MM.1S (cell line): ENCODE measurements at regions not wholly inside any gene's neighbourhood (a gene's known extent, or its start where the extent isn't known, plus 50 kb on each side); places are given as distances from the start of the nearest gene placed in this dataset.

Source experiments
- DNase-seq: peaks from one replicate; pipeline ENCODE4 v3.0.0-alpha.2; 2015
- H2AFZ ChIP-seq: fragments of 300-600 bp; sonication (generic); 2 replicates; pipeline ENCODE4 v1.6.0; 2016; ENCODE audit warnings: antibody characterized with exemption, low read length
- H3F3A ChIP-seq: fragments of 300-600 bp; sonication (generic); 2 replicates; pipeline ENCODE4 v1.6.1; 2016; ENCODE audit warnings: mild to moderate bottlenecking, antibody characterized with exemption, low read length, moderate library complexity, mixed read lengths; ENCODE audit not compliant: insufficient read depth
- H3K27ac ChIP-seq: fragments of 300-600 bp; sonication (generic); 2 replicates; pipeline ENCODE4 v1.5.1; 2016; ENCODE audit warnings: mild to moderate bottlenecking, low read length
- H3K27me3 ChIP-seq: fragments of 300-600 bp; sonication (generic); replicated peaks from 2 replicates; pipeline ENCODE4 v1.6.0; 2016; ENCODE audit warnings: low read length; ENCODE audit not compliant: insufficient read depth
- H3K36me3 ChIP-seq: fragments of 300-600 bp; sonication (generic); replicated peaks from 2 replicates; pipeline ENCODE4 v1.6.1; 2016; ENCODE audit warnings: mild to moderate bottlenecking, low read length, mixed read lengths; ENCODE audit not compliant: insufficient read depth
- H3K4me1 ChIP-seq: fragments of 300-600 bp; sonication (generic); 2 replicates; pipeline ENCODE4 v1.6.1; 2016; ENCODE audit warnings: low read length, mixed read lengths
- H3K4me2 ChIP-seq: fragments of 300-600 bp; sonication (generic); 2 replicates; pipeline ENCODE4 v1.6.0; 2016; ENCODE audit warnings: low read depth, low read length
- H3K4me3 ChIP-seq: fragments of 300-600 bp; sonication (generic); 2 replicates; pipeline ENCODE4 v1.5.1; 2016; ENCODE audit warnings: low read length, mixed read lengths
- H3K79me2 ChIP-seq: fragments of 300-600 bp; sonication (generic); 2 replicates; pipeline ENCODE4 v1.6.1; 2016; ENCODE audit warnings: mixed run types, low read length, mixed read lengths
- H3K9ac ChIP-seq: fragments of 300-600 bp; sonication (generic); 2 replicates; pipeline ENCODE4 v1.6.1; 2016; ENCODE audit warnings: low read length, mixed read lengths
- H3K9me2 ChIP-seq: fragments of 300-600 bp; sonication (generic); replicated peaks from 2 replicates; pipeline ENCODE4 v1.6.1; 2016; ENCODE audit warnings: mild to moderate bottlenecking, low read length, mixed read lengths; ENCODE audit not compliant: insufficient read depth
- H3K9me3 ChIP-seq: fragments of 300-600 bp; sonication (generic); replicated peaks from 2 replicates; pipeline ENCODE4 v1.6.1; 2016; ENCODE audit warnings: mild to moderate bottlenecking, low read length, mixed read lengths; ENCODE audit not compliant: insufficient read depth
- H4K20me1 ChIP-seq: fragments of 300-600 bp; sonication (generic); 2 replicates; pipeline ENCODE4 v1.6.1; 2016; ENCODE audit warnings: mild to moderate bottlenecking, low read length, moderate library complexity, mixed read lengths; ENCODE audit not compliant: insufficient read depth
- EZH2 ChIP-seq: fragments of 300-600 bp; sonication (generic); optimal IDR thresholded peaks from 2 replicates; pipeline ENCODE3; 2017; ENCODE audit warnings: low read depth, mild to moderate bottlenecking, antibody characterized with exemption, low read length, mixed read lengths
- EZH2phosphoT487 ChIP-seq: fragments of 300-600 bp; sonication (generic); IDR thresholded peaks from 2 replicates; pipeline ENCODE4 v1.6.1; 2018; ENCODE audit warnings: antibody characterized with exemption, low read length
- TF ChIP-seq, protein P1 (sequence below): fragments of 300-600 bp; sonication (generic); IDR thresholded peaks from 2 replicates; pipeline ENCODE4 v1.5.1; 2016; ENCODE audit warnings: antibody characterized with exemption, low read length, mixed read lengths

DNA sequence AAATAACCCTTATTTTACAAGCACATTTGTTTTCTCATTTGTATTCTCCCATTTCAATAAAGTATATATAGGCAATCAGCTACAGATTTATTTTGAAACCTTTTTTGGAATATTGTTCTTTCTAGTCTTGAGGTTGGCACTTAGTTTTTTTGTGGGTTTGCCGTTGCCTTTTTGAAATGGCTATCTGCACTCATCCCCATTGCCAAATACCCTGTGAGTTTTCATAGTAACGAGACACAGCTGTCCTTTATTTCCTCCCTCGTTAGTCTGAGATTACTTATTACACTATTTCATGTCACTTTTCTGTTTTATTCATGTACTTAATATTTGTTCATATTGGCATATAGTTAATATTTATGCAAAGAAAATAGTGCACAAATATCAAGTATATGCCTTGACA lies 1104.0 kb downstream of the SLC6A15 start:
- H3K4me1 ChIP-seq = no peaks in the 10 kb centered on the region
- no peaks in the 10 kb centered on the region for H3F3A ChIP-seq
- no peak overlapping the region for H3K9ac ChIP-seq
- H3K4me2 ChIP-seq = no peak overlapping the region
- H3K27ac ChIP-seq = no peak overlapping the region
- H3K9me2 ChIP-seq = no peaks in the 10 kb centered on the region
- no peaks in the 10 kb centered on the region for H3K79me2 ChIP-seq
- no peak overlapping the region for H3K4me3 ChIP-seq
- no peaks in the 10 kb centered on the region for H4K20me1 ChIP-seq
- H2AFZ ChIP-seq = no peak overlapping the region
- no peaks in the 10 kb centered on the region for H3K9me3 ChIP-seq
- no peaks in the 10 kb centered on the region for H3K27me3 ChIP-seq
- no peaks in the 10 kb centered on the region for H3K36me3 ChIP-seq
- DNase-seq = no peak
- TF ChIP-seq, protein P1, sequence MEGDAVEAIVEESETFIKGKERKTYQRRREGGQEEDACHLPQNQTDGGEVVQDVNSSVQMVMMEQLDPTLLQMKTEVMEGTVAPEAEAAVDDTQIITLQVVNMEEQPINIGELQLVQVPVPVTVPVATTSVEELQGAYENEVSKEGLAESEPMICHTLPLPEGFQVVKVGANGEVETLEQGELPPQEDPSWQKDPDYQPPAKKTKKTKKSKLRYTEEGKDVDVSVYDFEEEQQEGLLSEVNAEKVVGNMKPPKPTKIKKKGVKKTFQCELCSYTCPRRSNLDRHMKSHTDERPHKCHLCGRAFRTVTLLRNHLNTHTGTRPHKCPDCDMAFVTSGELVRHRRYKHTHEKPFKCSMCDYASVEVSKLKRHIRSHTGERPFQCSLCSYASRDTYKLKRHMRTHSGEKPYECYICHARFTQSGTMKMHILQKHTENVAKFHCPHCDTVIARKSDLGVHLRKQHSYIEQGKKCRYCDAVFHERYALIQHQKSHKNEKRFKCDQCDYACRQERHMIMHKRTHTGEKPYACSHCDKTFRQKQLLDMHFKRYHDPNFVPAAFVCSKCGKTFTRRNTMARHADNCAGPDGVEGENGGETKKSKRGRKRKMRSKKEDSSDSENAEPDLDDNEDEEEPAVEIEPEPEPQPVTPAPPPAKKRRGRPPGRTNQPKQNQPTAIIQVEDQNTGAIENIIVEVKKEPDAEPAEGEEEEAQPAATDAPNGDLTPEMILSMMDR = no peak
- TF ChIP-seq EZH2 (no peak), EZH2phosphoT487 (no peak)

DNA sequence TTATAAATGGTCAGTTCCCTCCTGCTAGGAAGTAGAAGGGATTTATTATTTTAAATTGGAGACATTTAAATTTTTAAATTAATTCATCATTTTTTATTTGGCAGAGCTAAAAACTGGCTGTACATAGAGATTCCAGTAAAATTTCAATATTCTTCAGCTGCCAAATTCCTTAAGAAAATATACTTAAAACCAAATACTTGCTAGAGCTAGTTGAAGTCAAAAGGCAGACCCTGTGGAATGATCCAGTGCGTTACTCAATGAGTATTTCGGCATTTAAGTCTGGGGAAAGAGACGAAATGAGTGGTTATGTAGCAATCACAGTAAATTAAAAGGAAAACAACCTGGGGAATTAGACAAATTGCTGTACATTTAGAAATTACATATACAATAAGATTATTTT lies 1104.7 kb downstream of the SLC6A15 start:
- TF ChIP-seq EZH2 = no peak
- no peak for TF ChIP-seq EZH2phosphoT487
- TF ChIP-seq, protein P1 = no peak
- no peak overlapping the region for H3K27ac ChIP-seq
- H3K36me3 ChIP-seq = no peaks in the 10 kb centered on the region
- H2AFZ ChIP-seq = no peak overlapping the region
- H3K4me3 ChIP-seq = no peak overlapping the region
- no peak for DNase-seq
- no peak overlapping the region for H3K9ac ChIP-seq
- no peaks in the 10 kb centered on the region for H4K20me1 ChIP-seq
- H3K79me2 ChIP-seq = no peaks in the 10 kb centered on the region
- H3F3A ChIP-seq = no peaks in the 10 kb centered on the region
- no peaks in the 10 kb centered on the region for H3K27me3 ChIP-seq
- no peak overlapping the region for H3K4me2 ChIP-seq
- H3K9me3 ChIP-seq = no peaks in the 10 kb centered on the region
- H3K9me2 ChIP-seq = no peaks in the 10 kb centered on the region
- H3K4me1 ChIP-seq = no peaks in the 10 kb centered on the region

- H3K27ac ChIP-seq = no peak overlapping the region
- no peaks in the 10 kb centered on the region for H3K79me2 ChIP-seq
- no peaks in the 10 kb centered on the region for H3F3A ChIP-seq
- no peaks in the 10 kb centered on the region for H3K27me3 ChIP-seq
- no peaks in the 10 kb centered on the region for H3K4me1 ChIP-seq
- no peaks in the 10 kb centered on the region for H3K36me3 ChIP-seq
- no peaks in the 10 kb centered on the region for H4K20me1 ChIP-seq
- H3K4me3 ChIP-seq = no peak overlapping the region
- TF ChIP-seq EZH2 (no peak), EZH2phosphoT487 (no peak)
- TF ChIP-seq, protein P1 = no peak
- no peaks in the 10 kb centered on the region for H3K9me3 ChIP-seq
- H3K9me2 ChIP-seq = no peaks in the 10 kb centered on the region
- no peak overlapping the region for H2AFZ ChIP-seq
- H3K9ac ChIP-seq = no peak overlapping the region
- H3K4me2 ChIP-seq = no peak overlapping the region
- DNase-seq = no peak
Observed at GRCh38 chr12:83805873-83806272, 1106.7 kb downstream of the SLC6A15 start.
